SK-N-DZ (cell line): ENCODE measurements at regions not wholly inside any gene's neighbourhood (a gene's known extent, or its start where the extent isn't known, plus 50 kb on each side); places are given as distances from the start of the nearest gene placed in this dataset.
A peak's percentile ranks its signal among the peaks of the same experiment; 100 is the strongest.
"Not testable (repeated sequence)": the region's sequence is repeated elsewhere in the genome, so short reads cannot be mapped to it uniquely, and the experiment has no call there.

Experiments used
- DNase-seq: peaks from one replicate; pipeline ENCODE4 v3.0.0-alpha.2; 2015; ENCODE audit warnings: low spot score

GRCh38 chr7:84941936-84942335, 244.9 kb downstream of the SEMA3D start:
- DNase-seq: no peak

GRCh38 chr7:84941291-84941690, 245.6 kb downstream of the SEMA3D start:
- DNase-seq: no peak

DNA sequence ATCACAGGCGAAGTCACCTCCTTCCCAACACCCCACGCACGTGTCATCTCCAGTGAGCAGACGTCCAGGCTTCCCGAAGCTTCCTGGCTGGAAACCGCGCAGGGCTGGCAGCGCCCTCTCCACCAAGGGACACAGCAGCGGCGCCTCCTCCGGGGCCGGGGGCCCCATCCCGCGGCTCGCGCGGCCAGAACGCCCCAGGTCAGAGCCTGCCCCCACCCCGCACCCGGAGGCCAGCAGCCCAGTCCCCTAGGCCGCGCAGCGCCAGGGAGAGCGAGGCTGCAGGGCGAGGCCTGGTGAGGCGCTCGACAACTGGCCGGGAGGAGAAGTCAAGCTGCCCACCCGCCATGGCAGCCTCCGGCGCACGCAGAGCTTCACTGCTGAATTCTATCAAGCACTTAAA, 247.0 kb downstream of the SEMA3D start:
- no peak for DNase-seq

- no peak for DNase-seq
Observed at GRCh38 chr7:84939442-84939841, 247.4 kb downstream of the SEMA3D start.

DNA sequence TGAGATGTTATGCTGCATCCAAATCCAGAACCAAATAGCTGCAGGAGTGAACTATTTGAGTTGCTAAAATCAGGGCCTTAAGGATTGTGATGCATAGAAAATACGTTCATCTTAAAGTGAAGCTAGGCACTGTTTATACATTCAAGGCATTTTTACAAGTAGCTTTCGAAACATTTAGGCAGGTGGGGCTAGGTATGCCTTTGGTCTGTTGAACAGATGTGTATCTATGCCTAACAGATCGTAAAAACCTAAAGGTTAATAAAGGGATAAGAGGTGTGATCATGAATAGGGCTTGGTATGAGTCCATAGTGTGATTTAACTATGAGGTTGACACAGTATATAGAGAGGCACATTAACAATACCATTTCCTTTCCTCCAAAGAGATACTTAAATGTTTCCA, 262.5 kb downstream of the SEMA3D start:
- DNase-seq: no peak

DNA sequence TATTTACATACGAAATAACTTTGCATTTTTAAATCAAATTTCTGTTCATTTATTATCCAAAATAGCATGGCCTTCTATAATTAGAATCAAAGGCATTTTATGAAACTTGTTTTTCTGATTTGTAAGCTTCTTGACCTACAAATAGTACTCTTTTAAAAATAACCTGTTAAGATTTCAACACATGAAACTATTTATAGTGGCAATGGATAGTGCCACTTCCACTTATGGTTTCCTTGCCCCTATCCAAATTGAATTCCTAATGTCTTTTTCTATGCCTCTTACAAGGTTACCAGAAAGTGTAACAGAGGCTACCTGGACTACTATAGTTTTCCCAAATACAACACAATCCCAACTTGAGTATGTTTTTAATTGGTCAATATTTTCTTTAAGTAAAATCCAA, 263.5 kb downstream of the SEMA3D start:
- DNase-seq: no peak

DNA sequence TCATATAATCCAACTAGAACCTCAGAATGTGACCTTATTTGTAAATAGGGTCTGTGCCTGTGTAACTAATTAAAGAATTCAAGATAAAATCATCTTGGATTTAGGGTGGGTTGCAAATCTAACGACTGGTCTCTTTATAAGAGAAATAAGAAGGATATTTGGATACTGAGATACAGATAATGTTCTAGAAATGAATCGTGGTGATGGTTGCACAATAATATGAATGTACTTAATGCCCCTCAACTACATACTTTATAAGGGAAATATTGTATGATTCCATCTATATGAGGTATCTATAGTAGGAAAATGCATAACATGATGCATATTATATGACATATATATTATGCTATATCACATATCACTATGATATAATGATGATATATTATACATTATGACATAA, 265.7 kb downstream of the SEMA3D start:
- no peak for DNase-seq

DNA sequence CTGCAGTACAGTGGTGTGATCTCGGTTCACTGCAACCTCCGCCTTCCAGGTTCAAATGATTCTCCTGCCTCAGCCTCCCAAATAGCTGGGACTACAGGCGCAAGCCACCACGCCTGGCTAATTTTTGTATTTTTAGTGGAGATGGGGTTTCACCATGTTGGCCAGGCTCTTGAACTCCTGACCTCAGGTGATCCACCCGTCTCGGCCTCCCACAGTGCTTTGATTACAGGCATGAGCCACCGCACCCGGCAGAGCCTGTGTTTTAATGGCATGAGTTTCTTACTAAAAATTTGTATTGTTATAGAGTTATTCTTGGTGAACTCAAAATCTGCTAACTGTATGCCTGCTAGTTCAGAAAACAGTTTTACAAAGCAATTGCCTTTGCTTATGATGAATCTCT, 269.9 kb downstream of the SEMA3D start:
- not testable (repeated sequence) for DNase-seq

DNA sequence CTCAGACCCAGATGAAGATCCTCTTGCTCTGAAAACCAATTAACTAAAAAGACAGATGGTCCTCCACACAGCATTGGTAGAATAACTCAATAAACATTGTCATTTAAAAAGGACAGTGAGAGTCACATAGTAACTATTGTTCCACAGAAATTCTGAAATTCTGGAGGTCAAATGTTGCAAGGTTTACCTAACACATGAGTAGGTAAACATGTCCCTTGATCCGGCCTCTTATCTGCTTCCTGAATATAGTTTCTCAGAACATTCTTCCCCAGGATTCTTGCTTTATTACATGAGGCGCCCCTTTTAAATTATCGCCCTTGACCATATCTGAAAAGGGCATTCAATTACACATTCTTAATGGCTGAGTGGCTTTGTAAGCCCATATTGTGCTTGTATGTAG, 270.7 kb downstream of the SEMA3D start:
- peak; percentile 4 for DNase-seq

- DNase-seq: no peak
Observed at GRCh38 chr7:84914598-84914997, 272.3 kb downstream of the SEMA3D start.

DNA sequence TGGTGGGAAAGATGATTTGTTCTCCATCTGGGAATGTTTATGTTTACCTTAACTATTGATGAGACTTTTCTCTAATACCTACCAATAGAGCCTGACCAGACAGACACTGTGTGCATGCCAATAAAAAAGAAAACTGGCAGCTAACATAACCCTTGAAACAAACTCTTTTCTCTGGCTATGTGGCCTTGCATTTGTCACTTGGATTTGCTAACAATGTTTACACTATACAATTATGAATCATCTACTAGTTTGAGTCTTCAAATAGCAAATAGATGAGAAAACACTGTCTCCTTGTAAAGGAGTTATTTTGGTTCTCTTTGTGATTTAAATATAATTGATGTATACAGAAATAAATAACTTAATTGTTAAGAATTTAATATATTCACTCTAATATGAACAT, 273.1 kb downstream of the SEMA3D start:
- no peak for DNase-seq

- no peak for DNase-seq
Observed at GRCh38 chr7:84912993-84913635, 273.7 kb downstream of the SEMA3D start.

GRCh38 chr7:84912537-84912936, 274.3 kb downstream of the SEMA3D start:
- DNase-seq: no peak

- no peak for DNase-seq
Observed at GRCh38 chr7:84912018-84912417, 274.8 kb downstream of the SEMA3D start.

DNA sequence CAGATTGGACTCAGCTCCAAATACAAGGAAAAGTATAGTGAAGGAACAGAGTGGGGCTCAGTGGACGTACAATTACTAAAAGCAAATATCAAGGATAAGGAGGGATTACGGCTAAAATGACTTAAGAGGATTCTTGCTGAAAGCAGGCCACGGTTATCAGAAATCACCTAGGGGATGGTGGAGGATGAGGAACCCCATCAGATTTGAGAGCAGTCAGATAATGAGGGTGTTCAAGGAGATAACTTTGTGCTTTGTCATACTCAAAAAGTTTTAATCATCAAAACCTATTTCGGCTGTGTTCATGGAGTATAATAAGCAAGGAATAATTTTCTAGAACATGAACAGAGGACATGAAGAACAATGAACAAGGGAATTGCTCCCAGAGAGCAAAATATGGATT, 275.8 kb downstream of the SEMA3D start:
- no peak for DNase-seq

GRCh38 chr7:84910322-84910721, 276.5 kb downstream of the SEMA3D start:
- DNase-seq: not testable (repeated sequence)

DNA sequence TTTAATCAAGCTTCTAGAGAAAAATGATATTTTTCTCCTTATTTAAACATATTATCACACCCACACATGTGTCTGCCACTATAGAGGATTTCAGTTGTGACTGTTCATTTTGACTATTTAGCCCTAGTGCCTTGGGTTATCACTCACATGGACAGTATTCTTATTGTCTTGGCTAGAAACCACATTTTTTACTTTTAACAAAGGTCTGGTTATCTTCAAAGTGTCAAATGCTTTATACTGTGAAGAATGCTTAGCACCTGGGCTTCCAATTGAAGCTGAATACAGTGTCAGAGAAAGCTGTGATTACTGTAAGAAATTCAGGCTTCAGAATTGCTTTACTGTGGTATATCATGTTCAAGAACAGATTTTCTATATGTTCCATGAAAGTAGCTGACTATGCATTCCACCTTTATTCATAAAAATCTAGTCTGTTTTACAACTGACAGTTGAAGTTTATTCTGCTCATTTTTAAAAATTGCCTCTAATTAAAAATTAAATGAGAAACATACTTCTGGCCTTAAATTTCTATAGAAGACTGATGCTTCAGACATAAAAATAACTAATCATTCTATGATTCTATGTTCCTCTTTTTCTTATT, 278.6 kb downstream of the SEMA3D start:
- no peak for DNase-seq

- no peak for DNase-seq
Observed at GRCh38 chr7:84906889-84907288, 280.0 kb downstream of the SEMA3D start.

DNA sequence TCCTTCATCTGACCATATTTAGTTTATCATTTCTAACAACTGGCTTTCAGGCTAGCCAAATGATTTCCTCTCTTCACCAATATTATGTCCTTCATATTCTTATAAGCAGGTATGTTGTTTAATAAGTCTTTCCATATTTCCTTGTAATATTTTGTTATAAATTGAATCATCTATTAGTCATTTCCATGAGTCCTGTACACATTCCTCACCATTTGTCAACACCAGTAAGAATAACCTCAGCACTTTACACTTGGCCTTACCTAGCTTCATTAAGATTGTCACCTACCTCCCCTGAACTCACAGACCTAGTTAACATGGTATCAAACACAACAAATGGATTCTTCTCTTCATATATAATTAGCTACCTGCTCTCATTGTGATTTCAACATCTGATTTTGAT, 282.3 kb downstream of the SEMA3D start:
- no peak for DNase-seq

- no peak for DNase-seq
Observed at GRCh38 chr7:84901366-84901765, 285.5 kb downstream of the SEMA3D start.

- no peak for DNase-seq
Observed at GRCh38 chr7:84900215-84900614, 286.6 kb downstream of the SEMA3D start.

GRCh38 chr7:84895563-84895962, 291.3 kb downstream of the SEMA3D start:
- no peak for DNase-seq

DNA sequence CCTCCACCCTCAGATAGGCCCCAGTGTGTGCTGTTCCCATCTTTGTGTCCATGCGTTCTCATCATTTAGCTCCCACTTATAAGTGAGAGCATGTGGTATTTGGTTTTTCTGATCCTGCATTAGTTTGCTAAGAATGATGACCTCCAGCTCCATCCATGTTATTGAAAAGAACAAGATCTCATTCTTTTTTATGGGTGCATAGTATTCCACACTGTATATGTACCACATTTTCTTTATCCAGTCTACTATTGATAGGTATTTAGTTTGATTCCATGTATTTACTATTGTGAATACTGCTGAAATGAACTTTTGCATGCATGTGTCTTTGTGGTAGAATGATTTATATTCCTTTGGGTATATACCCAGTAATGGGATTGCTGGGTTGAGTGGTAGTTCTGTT, 303.3 kb downstream of the SEMA3D start:
- not testable (repeated sequence) for DNase-seq
